AG20443 (cell line): ENCODE measurements at regions not wholly inside any gene's neighbourhood (a gene's known extent, or its start where the extent isn't known, plus 50 kb on each side); places are given as distances from the start of the nearest gene placed in this dataset.
"Not testable (repeated sequence)": the region's sequence is repeated elsewhere in the genome, so short reads cannot be mapped to it uniquely, and the experiment has no call there.

Source experiments
- DNase-seq: peaks from one replicate; pipeline ENCODE4 v3.0.0; 2012; ENCODE audit warnings: low spot score, mixed read lengths

- no peak for DNase-seq
These were observed 251.8 kb downstream of the HAPSTR1 start for GRCh38 chr16:9343276-9343675.

- DNase-seq: no peak
These were observed 253.1 kb downstream of the HAPSTR1 start for GRCh38 chr16:9344508-9344907.

- DNase-seq: no peak
These were observed 253.6 kb downstream of the HAPSTR1 start for GRCh38 chr16:9345046-9345445.

GRCh38 chr16:9345880-9346279 is 254.4 kb downstream of the HAPSTR1 start:
- DNase-seq: no peak

- no peak for DNase-seq
These were observed 257.5 kb downstream of the HAPSTR1 start for GRCh38 chr16:9348912-9349311.

- DNase-seq: not testable (repeated sequence)
These were observed 258.0 kb downstream of the HAPSTR1 start for GRCh38 chr16:9349373-9349960.

GRCh38 chr16:9350119-9350799 is 258.8 kb downstream of the HAPSTR1 start:
- DNase-seq: not testable (repeated sequence)

GRCh38 chr16:9351440-9351839 is 260.0 kb downstream of the HAPSTR1 start:
- no peak for DNase-seq

GRCh38 chr16:9351841-9352434 is 260.5 kb downstream of the HAPSTR1 start:
- DNase-seq: no peak

GRCh38 chr16:9357829-9358228 is 266.4 kb downstream of the HAPSTR1 start:
- DNase-seq: no peak

- DNase-seq: no peak
These were observed 268.6 kb downstream of the HAPSTR1 start for GRCh38 chr16:9360075-9360474.

GRCh38 chr16:9362050-9362449 is 270.6 kb downstream of the HAPSTR1 start:
- DNase-seq: no peak

GRCh38 chr16:9362604-9363003 is 271.2 kb downstream of the HAPSTR1 start:
- no peak for DNase-seq

- no peak for DNase-seq
These were observed 272.1 kb downstream of the HAPSTR1 start for GRCh38 chr16:9363520-9363919.

- no peak for DNase-seq
These were observed 273.4 kb downstream of the HAPSTR1 start for GRCh38 chr16:9364721-9365369.

- no peak for DNase-seq
These were observed 273.9 kb downstream of the HAPSTR1 start for GRCh38 chr16:9365370-9365728.

GRCh38 chr16:9366048-9366969 is 274.9 kb downstream of the HAPSTR1 start:
- no peak for DNase-seq

- no peak for DNase-seq
These were observed 278.6 kb downstream of the HAPSTR1 start for GRCh38 chr16:9370061-9370491.

GRCh38 chr16:9371713-9372448 is 280.4 kb downstream of the HAPSTR1 start:
- no peak for DNase-seq

GRCh38 chr16:9372934-9373890 is 281.8 kb downstream of the HAPSTR1 start:
- DNase-seq: no peak
